ENCODE measurements at regions not wholly inside any gene's neighbourhood (a gene's known extent, or its start where the extent isn't known, plus 50 kb on each side); places are given as distances from the start of the nearest gene placed in this dataset.

- TF ChIP-seq E4F1 (IDR thresholded peaks at IDR 0.05; ENCODE audit: borderline replicate concordance, partially characterized antibody): no peak
- no peak for TF ChIP-seq MAX (IDR thresholded peaks at IDR 0.05; ENCODE audit: low read depth, low read length)
- no peak for TF ChIP-seq ZNF274 (IDR thresholded peaks at IDR 0.05; ENCODE audit: insufficient read depth, insufficient read length)
- TF ChIP-seq RAD51 (IDR thresholded peaks at IDR 0.05): no peak
- peak; percentile 93 to 97 (median 95) for TF ChIP-seq CTCF (IDR thresholded peaks at IDR 0.05 in 2 of 3, conservative IDR thresholded peaks at IDR 0.05 in 1 of 3; ENCODE audit: control insufficient read depth in 2 of 3, extremely low read depth in 1 of 3, insufficient read depth in 1 of 3, low read depth in 3 of 3, low read length in 3 of 3)
- peak; percentile 68 for TF ChIP-seq YY1 (IDR thresholded peaks at IDR 0.05; ENCODE audit: low read depth, low read length)
- TF ChIP-seq NR2C1 (IDR thresholded peaks at IDR 0.05): no peak
- TF ChIP-seq IRF4 (IDR thresholded peaks at IDR 0.05; ENCODE audit: low read depth, low read length): peak; percentile 49; the same call in 1 of the 2 replicates
Observed at GRCh38 chr3:59575113-59576001, 525.5 kb upstream of the CFAP20DC start (continued).
